ENCODE measurements at regions not wholly inside any gene's neighbourhood (a gene's known extent, or its start where the extent isn't known, plus 50 kb on each side); places are given as distances from the start of the nearest gene placed in this dataset.
"Not testable (repeated sequence)": the region's sequence is repeated elsewhere in the genome, so short reads cannot be mapped to it uniquely, and the experiment has no call there.

DNA sequence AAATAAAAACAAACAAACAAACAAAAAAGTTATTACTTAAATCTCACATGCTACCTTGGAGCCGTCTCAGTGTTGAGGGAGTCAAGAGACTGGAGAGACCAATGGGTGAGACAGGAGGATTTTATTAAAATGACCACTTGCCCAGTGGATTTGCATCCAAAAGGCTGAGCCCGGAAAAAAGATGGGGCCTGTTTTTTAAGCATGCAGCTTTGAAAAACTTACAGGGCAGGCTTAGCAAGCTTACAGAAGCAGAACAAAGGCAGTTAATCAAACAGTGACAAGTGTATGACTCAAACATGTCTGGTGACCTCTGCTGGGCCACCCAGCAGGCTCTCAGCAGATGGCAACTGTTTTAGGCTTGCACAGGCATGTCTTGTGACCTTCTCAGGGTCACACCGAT lies 82.5 kb downstream of the POTEH start:
- H3K27ac Mint-ChIP-seq; DNase-seq (ENCODE audit: low spot score in 2 of 2); ATAC-seq; H3K9me3 Mint-ChIP-seq; H3K36me3 Mint-ChIP-seq: not testable (repeated sequence)

DNA sequence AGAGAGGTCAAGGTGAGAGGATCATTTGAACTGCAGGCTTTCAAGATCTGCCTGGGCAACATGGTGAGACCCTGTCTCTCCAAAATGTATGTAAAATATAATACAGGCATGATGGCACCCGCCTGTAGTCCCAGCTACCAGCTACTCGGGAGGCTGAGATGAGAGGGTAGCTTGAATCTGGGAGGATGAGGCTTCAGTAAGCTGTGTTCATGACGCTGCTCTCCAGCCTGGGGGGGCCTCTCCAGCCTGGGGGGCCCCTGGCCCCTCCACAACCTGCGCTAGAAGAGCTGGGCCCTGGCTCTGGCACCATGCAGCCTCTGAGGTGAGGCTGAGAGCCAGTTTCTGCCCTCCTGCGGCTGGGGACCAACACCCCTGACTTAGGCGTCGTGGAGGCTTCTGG lies 85.3 kb downstream of the POTEH start:
- not testable (repeated sequence) for H3K27ac Mint-ChIP-seq; H3K36me3 Mint-ChIP-seq; ATAC-seq; DNase-seq (ENCODE audit: low spot score in 2 of 2); H3K9me3 Mint-ChIP-seq

DNA sequence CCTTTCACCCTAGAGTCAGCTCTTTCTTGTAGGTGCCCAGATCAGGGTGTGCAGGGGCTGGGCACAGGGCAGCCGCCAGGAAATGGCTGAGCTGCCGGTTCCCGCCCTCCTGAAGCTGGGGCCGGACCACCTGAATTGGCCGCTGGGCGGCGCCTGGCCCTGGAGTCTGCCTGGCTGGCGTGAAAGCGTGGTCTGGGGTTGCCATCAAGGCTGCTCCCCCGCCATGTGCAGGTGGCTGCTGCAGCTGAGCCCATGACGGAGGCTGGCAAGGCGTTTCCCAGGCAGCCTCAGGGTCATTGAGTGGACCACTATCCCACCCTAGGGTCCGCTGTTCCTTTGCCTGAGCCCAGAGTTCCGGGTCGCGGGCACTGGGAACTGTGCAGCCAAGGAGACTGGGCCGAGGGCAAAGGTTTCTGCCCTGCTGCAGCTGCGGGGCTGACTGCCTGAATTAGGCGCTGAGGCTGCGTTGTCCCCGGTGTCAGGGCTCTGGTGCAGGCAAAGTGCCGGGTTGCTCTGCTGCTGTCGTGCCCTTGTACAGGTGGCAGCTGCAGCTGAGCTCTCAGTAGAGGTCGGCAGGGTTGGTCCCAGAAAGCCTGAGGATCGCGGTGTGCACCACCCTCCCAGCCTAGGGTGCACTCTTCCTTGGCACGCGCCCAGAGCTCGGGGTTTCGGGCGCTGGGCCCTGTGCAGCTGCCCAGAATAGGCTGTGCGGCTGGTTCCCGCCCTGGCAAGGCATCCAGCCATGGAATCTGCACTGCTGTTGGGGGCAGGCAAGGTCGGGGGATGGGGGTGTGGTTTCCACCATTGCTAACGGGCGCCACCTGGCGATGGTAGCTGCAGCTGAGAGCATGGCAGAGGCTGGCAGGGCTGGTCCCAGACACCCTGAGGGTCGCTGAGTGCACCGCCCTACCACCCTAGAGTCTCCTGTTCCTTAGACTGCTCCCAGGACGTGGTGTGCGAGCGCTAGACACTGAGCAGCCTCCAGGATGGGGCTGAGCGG lies 86.1 kb downstream of the POTEH start:
- H3K9me3 Mint-ChIP-seq; DNase-seq (ENCODE audit: low spot score in 2 of 2); ATAC-seq; H3K36me3 Mint-ChIP-seq; H3K27ac Mint-ChIP-seq: not testable (repeated sequence)

DNA sequence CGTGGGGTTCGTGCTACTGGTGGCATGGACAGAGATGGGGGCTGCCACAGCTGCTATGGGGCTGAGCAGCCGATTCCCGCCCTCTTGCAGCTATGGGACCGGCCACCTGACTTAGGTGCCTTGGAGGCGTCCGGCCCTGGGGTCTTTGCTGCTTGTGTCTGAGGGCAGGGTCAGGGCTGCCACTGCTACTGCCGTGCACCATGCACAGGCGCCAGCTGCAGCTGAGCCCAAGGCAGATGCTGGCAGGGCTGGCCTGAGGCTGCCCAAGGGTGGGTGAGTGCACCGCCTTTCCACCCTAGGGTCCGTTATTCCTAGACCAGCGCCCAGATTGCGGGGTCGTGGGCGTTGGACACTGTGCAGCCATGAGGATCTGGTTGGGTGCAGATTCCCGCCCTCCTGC lies 86.9 kb downstream of the POTEH start:
- H3K27ac Mint-ChIP-seq; ATAC-seq; DNase-seq (ENCODE audit: low spot score in 2 of 2); H3K36me3 Mint-ChIP-seq; H3K9me3 Mint-ChIP-seq: not testable (repeated sequence)

GRCh38 chr22:15777150-15777549 lies 87.3 kb downstream of the POTEH start:
- H3K9me3 Mint-ChIP-seq: not testable (repeated sequence)

GRCh38 chr22:15777557-15777956 lies 87.7 kb downstream of the POTEH start:
- not testable (repeated sequence) for H3K36me3 Mint-ChIP-seq; DNase-seq (ENCODE audit: low spot score in 2 of 2); H3K9me3 Mint-ChIP-seq; H3K27ac Mint-ChIP-seq; ATAC-seq

More at GRCh38 chr22:15777150-15777549, 87.3 kb downstream of the POTEH start:
- not testable (repeated sequence) for H3K36me3 Mint-ChIP-seq; ATAC-seq; H3K27ac Mint-ChIP-seq; DNase-seq (ENCODE audit: low spot score in 2 of 2)

DNA sequence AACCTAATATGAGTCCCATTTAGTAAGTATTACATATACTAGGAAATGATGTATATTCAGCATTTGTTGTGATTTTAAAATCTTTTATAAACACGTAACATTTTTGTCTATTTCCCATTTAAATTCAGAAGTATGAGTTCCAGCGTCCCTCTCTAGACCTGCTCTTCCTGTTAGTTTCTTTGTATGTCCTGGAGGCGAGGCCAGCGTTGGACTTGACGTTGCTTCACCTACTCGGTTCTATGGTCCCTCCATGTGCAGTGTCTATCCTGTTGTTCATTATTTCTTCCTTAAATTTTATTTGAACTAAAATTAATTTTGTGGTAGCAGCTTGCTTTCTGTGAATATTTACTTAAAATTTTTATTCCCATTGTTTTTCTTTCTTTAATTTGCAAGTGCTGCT lies 88.5 kb downstream of the POTEH start:
- H3K9me3 Mint-ChIP-seq; H3K36me3 Mint-ChIP-seq; H3K27ac Mint-ChIP-seq; DNase-seq (ENCODE audit: low spot score in 2 of 2); ATAC-seq: not testable (repeated sequence)

- not testable (repeated sequence) for DNase-seq (ENCODE audit: low spot score in 2 of 2); H3K36me3 Mint-ChIP-seq; H3K27ac Mint-ChIP-seq; H3K9me3 Mint-ChIP-seq; ATAC-seq
Measured at GRCh38 chr22:15781652-15782051, 91.8 kb downstream of the POTEH start.

- not testable (repeated sequence) for H3K36me3 Mint-ChIP-seq; H3K9me3 Mint-ChIP-seq; H3K27ac Mint-ChIP-seq; DNase-seq (ENCODE audit: low spot score in 2 of 2); ATAC-seq
Measured at GRCh38 chr22:15782933-15783332, 93.1 kb downstream of the POTEH start.

DNA sequence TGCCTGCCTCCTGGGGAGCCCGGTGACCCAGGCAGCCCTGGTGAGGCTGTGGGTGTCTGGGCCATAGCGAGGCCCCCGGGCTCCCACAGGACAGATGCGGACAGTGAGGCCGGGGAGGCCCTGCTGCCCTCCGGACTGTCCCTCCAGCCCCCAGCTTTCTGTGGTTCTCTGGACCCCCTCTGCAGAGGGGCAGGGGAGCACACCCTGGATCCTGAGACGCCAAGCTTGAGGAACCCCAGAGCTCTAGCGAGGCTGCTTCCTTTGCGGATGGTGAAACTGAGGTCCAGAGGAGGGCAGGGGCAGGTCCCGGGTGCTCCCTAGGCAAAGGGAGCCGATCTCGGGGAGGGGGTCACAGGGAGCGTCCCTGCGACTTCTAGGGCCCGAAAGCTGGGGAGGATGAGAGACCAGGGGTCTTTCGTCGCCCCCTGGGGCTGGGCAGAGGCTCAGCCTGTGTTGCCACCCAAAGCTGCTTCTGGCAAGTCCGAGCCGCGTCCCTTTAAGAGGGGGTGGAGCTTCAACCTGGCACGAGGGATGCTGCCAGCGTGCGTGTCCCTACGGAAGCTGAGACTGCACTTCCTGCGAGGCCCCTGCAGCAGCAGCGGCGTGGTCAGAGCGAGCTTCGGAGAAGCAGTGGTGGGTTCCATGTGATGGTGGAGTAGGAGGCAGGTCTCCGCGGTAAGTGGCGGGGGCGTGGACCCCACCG lies 94.7 kb downstream of the POTEH start:
- DNase-seq (ENCODE audit: low spot score in 2 of 2); H3K27ac Mint-ChIP-seq; H3K36me3 Mint-ChIP-seq; H3K9me3 Mint-ChIP-seq: not testable (repeated sequence)
- ATAC-seq: peak in 1 of 2 donors; percentile 41

DNA sequence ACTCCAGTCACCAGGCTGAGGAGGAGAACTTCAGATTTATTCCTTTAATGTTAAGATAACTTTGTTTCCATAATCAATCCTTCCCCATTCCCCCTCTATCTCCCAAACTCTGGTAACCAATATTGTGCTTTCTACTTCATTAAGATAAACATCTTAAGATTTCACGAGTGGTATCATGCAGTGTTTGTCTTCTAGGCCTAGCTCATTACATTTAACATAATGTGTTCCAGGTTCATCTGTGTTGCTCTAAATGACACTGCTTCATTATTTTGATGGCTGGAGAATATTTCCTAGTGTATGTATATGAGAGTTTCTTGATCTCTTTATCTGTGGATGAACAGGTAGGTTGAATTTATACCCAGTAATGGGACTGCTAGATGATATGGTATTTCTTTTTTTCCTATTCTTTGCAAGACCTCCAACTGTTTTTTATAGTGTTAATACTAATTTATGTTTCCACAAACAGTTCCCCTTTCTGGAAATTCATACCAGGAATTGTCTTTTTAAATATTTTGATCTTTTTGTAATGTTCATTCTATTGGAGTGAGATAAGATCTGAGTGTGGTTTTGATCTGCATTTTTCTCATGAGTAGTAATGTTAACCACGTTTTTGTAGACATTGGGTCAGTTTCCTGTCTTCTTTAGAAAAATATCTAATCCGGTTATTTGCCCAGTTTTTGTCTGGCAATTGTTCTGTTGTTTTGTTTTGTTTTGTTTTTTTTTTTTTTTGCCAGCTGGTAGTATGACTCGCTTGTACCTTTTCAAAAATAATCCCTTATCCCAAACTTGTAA lies 97.3 kb downstream of the POTEH start:
- H3K36me3 Mint-ChIP-seq; H3K9me3 Mint-ChIP-seq; H3K27ac Mint-ChIP-seq; ATAC-seq; DNase-seq (ENCODE audit: low spot score in 2 of 2): not testable (repeated sequence)

GRCh38 chr22:15791557-15791956 lies 101.7 kb downstream of the POTEH start:
- not testable (repeated sequence) for DNase-seq (ENCODE audit: low spot score in 2 of 2); H3K27ac Mint-ChIP-seq; ATAC-seq; H3K36me3 Mint-ChIP-seq; H3K9me3 Mint-ChIP-seq

GRCh38 chr22:15799935-15800334 lies 110.1 kb downstream of the POTEH start:
- ATAC-seq; DNase-seq (ENCODE audit: low spot score in 2 of 2); H3K27ac Mint-ChIP-seq; H3K9me3 Mint-ChIP-seq; H3K36me3 Mint-ChIP-seq: not testable (repeated sequence)

DNA sequence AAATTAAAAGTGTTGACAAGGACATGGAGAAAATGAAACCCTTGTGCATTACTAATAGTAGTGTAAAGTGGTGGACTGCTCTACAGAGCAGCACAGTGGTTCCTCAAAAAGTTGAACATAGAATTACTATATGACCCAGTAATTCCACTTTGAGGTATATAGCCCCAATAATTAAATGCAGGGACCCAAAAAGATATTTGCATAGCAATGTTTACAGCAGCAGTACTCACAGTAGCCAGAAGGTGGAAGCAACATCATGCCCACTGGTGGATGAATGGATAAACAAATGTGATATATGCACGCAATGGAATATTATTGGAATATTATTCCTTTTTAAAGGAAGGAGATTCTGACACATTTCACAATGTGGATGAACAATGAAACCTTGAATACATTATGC lies 121.3 kb downstream of the POTEH start:
- peak in 1 of 2 donors; percentile 1 for DNase-seq (ENCODE audit: low spot score in 2 of 2)
- not testable (repeated sequence) for H3K9me3 Mint-ChIP-seq, ATAC-seq, H3K36me3 Mint-ChIP-seq, H3K27ac Mint-ChIP-seq

GRCh38 chr22:15815783-15816182 lies 126.0 kb downstream of the POTEH start:
- not testable (repeated sequence) for H3K36me3 Mint-ChIP-seq; H3K27ac Mint-ChIP-seq; ATAC-seq; DNase-seq (ENCODE audit: low spot score in 2 of 2); H3K9me3 Mint-ChIP-seq

- ATAC-seq; H3K36me3 Mint-ChIP-seq; H3K9me3 Mint-ChIP-seq; DNase-seq (ENCODE audit: low spot score in 2 of 2); H3K27ac Mint-ChIP-seq: not testable (repeated sequence)
Measured at GRCh38 chr22:15816470-15816869, 126.6 kb downstream of the POTEH start.

DNA sequence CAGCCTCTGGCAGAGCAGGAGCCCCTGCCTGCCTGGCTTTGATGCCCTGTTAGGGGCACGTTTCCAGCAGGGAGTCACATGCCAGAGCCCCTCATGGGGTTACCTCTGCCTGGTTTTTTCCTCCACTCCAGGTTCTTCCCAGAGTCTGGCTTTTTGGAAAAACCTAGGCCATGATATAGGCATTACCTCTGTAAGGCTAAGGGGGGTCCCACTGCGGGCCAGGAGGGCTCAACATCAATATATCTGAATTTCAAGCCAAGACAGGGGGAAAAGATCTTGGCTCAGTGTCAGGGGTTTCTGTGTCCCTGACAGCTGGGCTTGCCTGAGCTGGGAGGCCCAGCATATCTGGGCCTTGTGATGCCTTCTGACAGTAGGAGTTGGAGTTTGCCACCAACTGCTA lies 127.4 kb downstream of the POTEH start:
- DNase-seq (ENCODE audit: low spot score in 2 of 2); H3K36me3 Mint-ChIP-seq; H3K27ac Mint-ChIP-seq; ATAC-seq; H3K9me3 Mint-ChIP-seq: not testable (repeated sequence)

Measured in activated naive CD4-positive, alpha-beta T cell treated with anti-CD3 and anti-CD28 coated beads, Interleukin-2, amount 50 U/mL, for 72 hours (primary cell).